Testis (tissue), 2 donors: ENCODE measurements at regions not wholly inside any gene's neighbourhood (a gene's known extent, or its start where the extent isn't known, plus 50 kb on each side); places are given as distances from the start of the nearest gene placed in this dataset.

Experiments
- POLR2A ChIP-seq: fragments of 450-650 bp; IDR thresholded peaks from one replicate; pipeline ENCODE4 v1.6.1; 2017; ENCODE audit warnings: antibody characterized with exemption, mild to moderate bottlenecking, moderate library complexity
- TF ChIP-seq, protein P1 (sequence below), 3 experiments: fragments of 450-650 bp in 2 of 3; fragments of 200-600 bp in 1 of 3; sonication (generic) in 1 of 3; IDR thresholded peaks; one replicate each; pipeline ENCODE4 v1.5.1; 2016 to 2019; ENCODE audit warnings: antibody characterized with exemption in 3 of 3, mild to moderate bottlenecking in 2 of 3, moderate library complexity in 1 of 3

DNA sequence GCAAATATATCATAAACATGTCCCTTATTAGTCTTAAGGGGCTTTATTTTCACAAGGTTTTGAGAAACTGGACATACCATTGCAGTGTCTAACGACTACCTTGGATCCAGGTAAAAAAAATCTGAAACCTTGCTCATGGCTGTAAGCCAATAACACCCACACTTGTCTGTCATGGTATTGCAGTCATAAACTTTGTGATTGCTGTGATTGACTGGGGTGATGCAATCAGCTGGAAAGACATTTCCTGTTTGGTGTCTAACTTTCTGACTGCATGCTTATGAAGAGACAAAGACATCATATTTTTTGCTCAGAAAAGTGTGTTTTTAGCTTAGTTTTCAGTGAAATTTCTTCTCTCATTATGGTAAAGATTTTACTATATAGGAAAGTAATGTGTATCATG is 635.0 kb downstream of the TSN start:
- TF ChIP-seq, protein P1, sequence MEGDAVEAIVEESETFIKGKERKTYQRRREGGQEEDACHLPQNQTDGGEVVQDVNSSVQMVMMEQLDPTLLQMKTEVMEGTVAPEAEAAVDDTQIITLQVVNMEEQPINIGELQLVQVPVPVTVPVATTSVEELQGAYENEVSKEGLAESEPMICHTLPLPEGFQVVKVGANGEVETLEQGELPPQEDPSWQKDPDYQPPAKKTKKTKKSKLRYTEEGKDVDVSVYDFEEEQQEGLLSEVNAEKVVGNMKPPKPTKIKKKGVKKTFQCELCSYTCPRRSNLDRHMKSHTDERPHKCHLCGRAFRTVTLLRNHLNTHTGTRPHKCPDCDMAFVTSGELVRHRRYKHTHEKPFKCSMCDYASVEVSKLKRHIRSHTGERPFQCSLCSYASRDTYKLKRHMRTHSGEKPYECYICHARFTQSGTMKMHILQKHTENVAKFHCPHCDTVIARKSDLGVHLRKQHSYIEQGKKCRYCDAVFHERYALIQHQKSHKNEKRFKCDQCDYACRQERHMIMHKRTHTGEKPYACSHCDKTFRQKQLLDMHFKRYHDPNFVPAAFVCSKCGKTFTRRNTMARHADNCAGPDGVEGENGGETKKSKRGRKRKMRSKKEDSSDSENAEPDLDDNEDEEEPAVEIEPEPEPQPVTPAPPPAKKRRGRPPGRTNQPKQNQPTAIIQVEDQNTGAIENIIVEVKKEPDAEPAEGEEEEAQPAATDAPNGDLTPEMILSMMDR (IDR thresholded peaks at IDR 0.05): no peak
- TF ChIP-seq POLR2A: no peak
